ENCODE measurements at regions not wholly inside any gene's neighbourhood (a gene's known extent, or its start where the extent isn't known, plus 50 kb on each side); places are given as distances from the start of the nearest gene placed in this dataset.
"Not testable (repeated sequence)": the region's sequence is repeated elsewhere in the genome, so short reads cannot be mapped to it uniquely, and the experiment has no call there.

DNA sequence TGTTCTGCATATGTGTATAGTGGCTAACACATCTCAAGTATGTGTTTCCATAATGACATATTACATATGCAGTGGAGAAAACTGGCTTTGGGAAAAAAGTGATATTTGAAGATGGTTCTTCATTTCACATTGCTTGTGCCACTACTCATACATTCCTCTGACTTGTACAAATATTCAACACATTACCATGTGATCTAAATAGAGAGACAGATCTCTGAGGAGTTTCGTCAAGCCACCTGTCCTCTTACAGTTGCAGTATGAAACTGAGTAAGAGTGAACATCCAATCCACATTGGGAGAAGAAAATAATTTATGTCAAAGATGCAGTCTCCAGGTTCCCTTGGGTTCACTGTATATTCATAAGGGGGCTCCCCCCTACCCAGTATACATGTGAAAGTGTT lies 123.9 kb downstream of the KDR start:
- ChIA-PET POLR2A (no interaction called here), CTCF (no interaction called here)
- no peak overlapping the region for H3K4me3 ChIP-seq (ENCODE audit: low read depth, low read length)
- TF ChIP-seq, protein P1, sequence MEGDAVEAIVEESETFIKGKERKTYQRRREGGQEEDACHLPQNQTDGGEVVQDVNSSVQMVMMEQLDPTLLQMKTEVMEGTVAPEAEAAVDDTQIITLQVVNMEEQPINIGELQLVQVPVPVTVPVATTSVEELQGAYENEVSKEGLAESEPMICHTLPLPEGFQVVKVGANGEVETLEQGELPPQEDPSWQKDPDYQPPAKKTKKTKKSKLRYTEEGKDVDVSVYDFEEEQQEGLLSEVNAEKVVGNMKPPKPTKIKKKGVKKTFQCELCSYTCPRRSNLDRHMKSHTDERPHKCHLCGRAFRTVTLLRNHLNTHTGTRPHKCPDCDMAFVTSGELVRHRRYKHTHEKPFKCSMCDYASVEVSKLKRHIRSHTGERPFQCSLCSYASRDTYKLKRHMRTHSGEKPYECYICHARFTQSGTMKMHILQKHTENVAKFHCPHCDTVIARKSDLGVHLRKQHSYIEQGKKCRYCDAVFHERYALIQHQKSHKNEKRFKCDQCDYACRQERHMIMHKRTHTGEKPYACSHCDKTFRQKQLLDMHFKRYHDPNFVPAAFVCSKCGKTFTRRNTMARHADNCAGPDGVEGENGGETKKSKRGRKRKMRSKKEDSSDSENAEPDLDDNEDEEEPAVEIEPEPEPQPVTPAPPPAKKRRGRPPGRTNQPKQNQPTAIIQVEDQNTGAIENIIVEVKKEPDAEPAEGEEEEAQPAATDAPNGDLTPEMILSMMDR (IDR thresholded peaks at IDR 0.05; ENCODE audit: insufficient read depth, low read length, missing control alignments): no peak
- DNase-seq (ENCODE audit: low read depth, low spot score): no peak

DNA sequence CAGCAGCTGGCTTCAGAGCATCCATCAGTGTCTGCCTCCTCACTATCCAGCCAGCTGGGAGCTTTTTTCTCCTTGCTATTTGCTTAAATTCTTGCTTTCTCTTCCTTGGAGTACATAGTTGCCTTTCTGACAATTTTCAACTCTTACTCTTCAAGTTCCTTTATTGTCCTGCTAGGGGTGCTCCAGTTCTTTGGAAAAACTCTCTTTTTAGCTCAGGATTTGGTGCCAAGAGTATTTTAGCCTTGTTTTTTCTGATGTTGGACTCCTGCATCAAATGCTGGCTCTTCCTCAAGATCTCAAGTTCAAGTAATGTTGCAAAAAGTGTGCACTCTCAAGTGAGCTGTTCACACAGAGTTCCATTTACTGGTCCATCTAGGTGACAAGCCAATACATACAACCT lies 126.4 kb downstream of the KDR start:
- ChIA-PET CTCF (interaction anchor here (0.7 to 2.4 kb wide), 8 partner anchors 21 to 411 kb away, joined by 3 to 16 read pairs (median 4); no protein-coding TSS in a partner anchor), POLR2A (no interaction called here)
- TF ChIP-seq, protein P1 (IDR thresholded peaks at IDR 0.05; ENCODE audit: insufficient read depth, low read length, missing control alignments): no peak
- DNase-seq (ENCODE audit: low read depth, low spot score): peak; percentile 4
- no peak overlapping the region for H3K4me3 ChIP-seq (ENCODE audit: low read depth, low read length)

DNA sequence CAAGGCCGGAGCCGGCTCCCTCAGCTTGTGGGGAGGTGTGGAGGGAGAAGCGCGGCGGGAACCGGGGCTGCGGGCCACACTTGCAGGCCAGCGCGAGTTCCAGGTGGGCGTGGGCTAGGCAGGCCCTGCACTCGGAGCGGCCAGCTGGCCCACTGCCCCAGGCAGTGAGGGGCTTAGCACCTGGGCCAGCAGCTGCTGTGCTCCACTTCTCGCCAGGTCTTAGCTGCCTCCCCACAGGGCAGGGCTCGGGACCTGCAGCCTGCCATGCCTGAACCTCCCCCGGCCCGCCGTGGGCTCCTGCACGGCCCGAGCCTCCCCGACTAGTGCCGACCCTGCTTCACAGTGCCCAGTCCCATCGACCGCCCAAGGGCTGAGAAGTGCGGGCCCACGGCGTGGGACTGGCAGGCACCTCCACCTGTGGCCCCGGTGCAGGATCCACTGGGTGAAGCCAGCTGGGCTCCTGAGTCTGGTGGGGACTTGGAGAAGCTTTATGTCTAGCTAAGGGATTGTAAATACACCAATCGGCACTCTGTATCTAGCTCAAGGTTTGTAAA lies 131.8 kb downstream of the KDR start:
- POLR2A ChIA-PET; H3K4me3 ChIP-seq (ENCODE audit: low read depth, low read length); DNase-seq (ENCODE audit: low read depth, low spot score): not testable (repeated sequence)
- CTCF ChIA-PET: interaction anchor here (0.6 to 1.3 kb wide), 4 partner anchors 11 to 352 kb away, joined by 3 read pairs; partner anchors contain the start of gene SRD5A3

DNA sequence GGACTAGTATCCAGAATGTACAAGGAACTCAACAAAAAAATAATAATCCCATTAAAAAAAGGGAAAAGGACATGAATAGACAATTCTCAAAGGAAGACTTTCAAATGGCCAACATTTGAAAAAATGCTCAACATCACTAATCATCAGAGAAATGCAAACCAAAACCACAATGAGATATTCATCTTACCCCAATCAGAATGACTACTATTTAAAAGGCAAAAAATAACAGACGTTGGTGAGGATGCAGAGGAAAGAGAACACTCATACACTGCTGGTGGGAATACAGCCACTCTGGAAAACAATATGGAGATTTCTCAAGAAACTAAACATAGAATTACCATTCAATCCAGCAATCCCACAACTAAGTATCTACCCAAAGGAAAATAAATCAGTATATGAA lies 133.1 kb downstream of the KDR start:
- TF ChIP-seq, protein P1 (IDR thresholded peaks at IDR 0.05; ENCODE audit: insufficient read depth, low read length, missing control alignments): no peak
- H3K4me3 ChIP-seq (ENCODE audit: low read depth, low read length): no peak overlapping the region
- ChIA-PET POLR2A (no interaction called here), CTCF (no interaction called here)
- no peak for DNase-seq (ENCODE audit: low read depth, low spot score)

DNA sequence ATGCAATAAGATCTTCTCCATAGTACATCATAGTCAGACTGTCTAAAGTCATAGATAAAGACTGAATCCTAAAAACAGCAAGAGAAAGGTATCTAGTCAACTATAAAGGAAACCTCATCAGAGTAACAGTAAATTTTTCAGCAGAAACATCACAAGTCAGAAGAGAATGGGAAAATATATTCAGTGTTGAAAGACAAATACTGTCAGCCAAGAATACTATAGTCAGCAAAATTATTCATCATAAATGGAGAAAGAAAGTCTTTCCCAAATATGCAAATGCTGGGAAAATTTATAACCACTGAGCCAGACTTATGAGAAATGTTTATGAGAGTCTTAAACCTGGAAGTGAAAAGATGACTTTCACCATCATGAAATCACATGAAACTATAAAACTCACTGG lies 136.7 kb downstream of the KDR start:
- TF ChIP-seq, protein P1 (IDR thresholded peaks at IDR 0.05; ENCODE audit: insufficient read depth, low read length, missing control alignments): no peak
- POLR2A ChIA-PET: no interaction called here
- CTCF ChIA-PET: interaction anchor here (1.3 kb wide), 1 partner anchor 18 kb away, joined by 3 read pairs; no protein-coding TSS in a partner anchor

DNA sequence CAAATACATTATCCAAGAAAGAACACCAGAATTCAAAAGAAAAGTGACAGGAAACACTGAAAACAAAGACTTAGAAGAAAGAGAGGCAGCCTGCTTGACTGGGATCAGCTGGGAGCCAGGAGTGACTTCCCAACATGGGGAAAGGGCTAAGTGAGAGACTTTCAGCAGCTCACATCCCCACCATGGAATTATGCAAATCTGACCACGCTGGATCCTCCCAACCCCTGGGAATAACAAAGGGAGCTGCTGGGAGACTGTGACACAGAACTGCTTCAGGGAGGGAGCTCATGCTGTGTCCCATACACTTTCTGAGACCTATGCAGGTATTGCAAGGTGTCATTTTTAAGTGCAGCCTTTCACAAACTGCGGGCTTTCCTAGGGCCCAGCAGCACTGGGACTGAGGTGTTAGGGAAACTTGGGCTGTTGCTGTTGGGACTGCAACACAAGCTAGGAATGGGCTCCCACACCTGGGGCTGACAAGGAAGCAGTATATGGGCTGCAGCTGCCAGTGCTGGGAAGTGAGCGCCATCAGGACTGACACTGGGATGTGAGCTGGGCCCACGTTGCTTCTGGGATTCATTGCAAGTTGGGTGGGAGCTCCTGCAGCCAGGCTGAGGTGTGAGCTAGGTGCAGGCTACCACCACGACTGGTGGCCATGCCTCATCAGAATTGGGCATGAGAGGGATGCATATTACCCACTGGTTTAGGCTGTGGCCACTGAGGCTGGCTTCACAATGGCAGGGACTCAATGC lies 139.1 kb downstream of the KDR start:
- ChIA-PET POLR2A (no interaction called here), CTCF (interaction anchor here (1.0 to 1.2 kb wide), 3 partner anchors 326 to 336 kb away, joined by 3 read pairs; no protein-coding TSS in a partner anchor)
- H3K4me3 ChIP-seq (ENCODE audit: low read depth, low read length): no peak overlapping the region
- no peak for DNase-seq (ENCODE audit: low read depth, low spot score)
- TF ChIP-seq, protein P1 (IDR thresholded peaks at IDR 0.05; ENCODE audit: insufficient read depth, low read length, missing control alignments): no peak

More for the DNA sequence above, 136.7 kb downstream of the KDR start:
- no peak for DNase-seq (ENCODE audit: low read depth, low spot score)
- H3K4me3 ChIP-seq (ENCODE audit: low read depth, low read length): no peak overlapping the region
